Lung microvascular endothelial cell (primary cell): ENCODE measurements at regions not wholly inside any gene's neighbourhood (a gene's known extent, or its start where the extent isn't known, plus 50 kb on each side); places are given as distances from the start of the nearest gene placed in this dataset.
"Not testable (repeated sequence)": the region's sequence is repeated elsewhere in the genome, so short reads cannot be mapped to it uniquely, and the experiment has no call there.

Experiments used
- DNase-seq, 2 donors: peaks; one replicate each; pipeline versions ENCODE4 v3.0.0 to v3.0.0-alpha.2; 2010; ENCODE audit warnings: low read depth in 2 of 2

GRCh38 chr6:168826726-168827585, 386.0 kb downstream of the SMOC2 start:
- DNase-seq, result no peak

DNA sequence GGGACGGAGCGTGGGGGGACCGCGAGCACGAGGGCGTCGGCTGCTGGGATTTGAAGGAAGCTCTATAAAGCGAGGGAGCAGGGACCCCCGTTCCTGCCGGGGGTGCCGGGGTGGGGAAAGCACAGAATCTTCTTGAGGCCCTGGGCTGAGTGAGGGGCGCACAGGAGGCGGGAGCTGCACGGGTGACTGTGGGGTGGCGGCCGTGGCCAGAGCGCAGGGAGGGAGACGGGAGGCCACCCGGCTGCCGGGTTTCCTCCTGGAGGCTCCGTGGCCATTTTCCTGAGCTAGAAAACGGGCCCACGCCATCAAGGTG, 385.1 kb downstream of the SMOC2 start:
- DNase-seq, result no peak

DNA sequence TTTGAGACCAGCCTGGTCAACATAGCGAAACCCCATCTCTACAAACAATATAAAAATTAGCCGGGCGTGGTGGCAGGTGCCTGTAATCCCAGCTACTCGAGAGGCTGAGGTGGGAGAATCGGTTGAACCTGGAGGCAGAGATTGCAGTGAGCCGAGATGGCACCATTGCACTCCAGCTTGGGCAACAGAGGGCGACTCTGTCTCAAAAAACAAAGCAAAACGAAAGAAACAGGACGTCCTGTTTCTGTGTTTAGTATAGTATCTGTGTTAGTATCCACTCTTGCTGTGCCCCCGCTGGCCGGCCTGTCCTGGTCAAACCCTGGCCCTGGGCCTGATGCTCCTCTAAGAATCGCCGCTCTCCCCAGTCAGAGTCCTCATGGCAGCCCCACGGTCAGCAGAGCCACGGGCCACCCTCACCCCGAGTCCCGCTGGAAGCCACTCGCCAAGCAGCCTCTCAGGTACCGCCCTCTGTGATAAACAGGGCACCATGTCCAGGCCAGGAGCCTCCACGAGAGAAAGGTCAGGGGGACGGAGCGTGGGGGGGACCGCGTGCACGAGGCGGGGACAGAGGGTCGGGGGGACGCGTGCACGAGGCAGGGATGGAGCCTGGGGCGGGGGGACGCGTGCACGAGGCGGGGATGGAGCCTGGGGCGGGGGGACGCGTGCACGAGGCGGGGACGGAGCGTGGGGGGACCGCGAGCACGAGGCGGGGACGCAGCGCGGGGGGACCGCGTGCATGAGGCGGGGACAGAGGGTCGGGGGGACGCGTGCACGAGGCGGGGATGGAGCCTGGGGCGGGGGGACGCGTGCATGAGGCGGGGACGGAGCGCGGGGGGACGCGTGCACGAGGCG, 384.5 kb downstream of the SMOC2 start:
- no peak for DNase-seq

DNA sequence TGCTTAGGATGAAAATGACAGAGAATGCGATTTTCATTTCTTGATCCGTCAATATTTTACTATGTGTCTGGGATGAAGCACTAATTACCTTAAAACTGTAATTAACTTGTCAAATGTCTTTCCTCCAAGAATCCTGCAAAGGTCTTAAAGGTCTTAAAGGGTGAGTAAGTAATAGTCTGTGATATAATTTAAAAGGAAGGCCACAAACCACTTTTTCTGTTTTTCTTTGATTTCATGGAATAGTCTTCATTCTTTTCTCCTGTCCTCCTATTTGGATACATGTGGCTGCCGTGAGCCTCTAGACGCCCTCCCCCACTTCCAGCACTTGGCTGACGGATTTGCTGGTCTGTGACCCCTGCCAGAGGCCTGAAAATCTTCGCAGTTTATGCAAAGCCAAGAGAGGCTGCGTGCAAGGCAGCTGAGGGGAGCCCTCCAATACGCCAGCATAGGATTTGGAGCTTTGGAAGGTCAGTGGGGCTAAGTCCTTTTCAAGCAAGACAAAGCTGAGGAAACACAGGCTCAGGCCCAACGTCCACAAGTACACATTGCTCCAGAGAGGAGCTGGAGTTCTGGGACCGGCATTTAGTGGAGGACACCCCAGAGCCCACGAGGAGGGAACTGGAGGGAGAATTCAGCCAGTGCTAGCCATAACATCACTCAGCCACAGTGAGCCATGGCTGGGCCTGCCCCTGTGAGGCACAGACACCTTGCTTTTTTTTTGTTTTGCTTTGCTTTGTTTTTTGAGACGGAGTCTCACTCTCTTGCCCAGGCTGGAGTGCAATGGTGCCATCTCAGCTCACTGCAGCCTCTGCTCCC, 382.6 kb downstream of the SMOC2 start:
- no peak for DNase-seq

- DNase-seq, result no peak
Observed at GRCh38 chr6:168822376-168822775, 381.4 kb downstream of the SMOC2 start.

- DNase-seq, result no peak
Observed at GRCh38 chr6:168819546-168819945, 378.6 kb downstream of the SMOC2 start.

GRCh38 chr6:168817558-168818159, 376.7 kb downstream of the SMOC2 start:
- DNase-seq, result no peak

- DNase-seq, result no peak
Observed at GRCh38 chr6:168815229-168815628, 374.2 kb downstream of the SMOC2 start.

DNA sequence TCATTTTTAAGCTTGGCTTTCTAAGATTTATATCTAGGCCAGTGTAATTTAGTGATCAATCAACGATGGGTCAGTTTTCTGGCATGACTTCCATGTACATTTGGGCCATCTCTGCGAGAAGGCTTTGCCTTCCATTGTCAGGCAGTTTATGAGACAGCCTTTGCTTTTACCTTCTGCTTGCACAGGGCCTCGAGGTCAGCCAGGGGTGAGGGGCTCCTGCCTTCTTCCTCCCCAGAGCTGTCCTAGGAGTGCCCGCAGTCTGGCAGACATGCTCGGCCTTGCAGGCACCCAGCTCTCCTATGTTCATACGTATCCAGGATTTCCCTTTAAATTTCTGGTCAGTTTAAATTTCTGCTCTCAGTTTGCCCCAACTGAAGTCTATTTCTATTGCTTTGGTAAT, 367.2 kb downstream of the SMOC2 start:
- DNase-seq, result no peak

GRCh38 chr6:168804331-168804730, 363.3 kb downstream of the SMOC2 start:
- no peak for DNase-seq

GRCh38 chr6:168803874-168804273, 362.9 kb downstream of the SMOC2 start:
- no peak for DNase-seq

GRCh38 chr6:168799067-168799466, 358.1 kb downstream of the SMOC2 start:
- no peak for DNase-seq

DNA sequence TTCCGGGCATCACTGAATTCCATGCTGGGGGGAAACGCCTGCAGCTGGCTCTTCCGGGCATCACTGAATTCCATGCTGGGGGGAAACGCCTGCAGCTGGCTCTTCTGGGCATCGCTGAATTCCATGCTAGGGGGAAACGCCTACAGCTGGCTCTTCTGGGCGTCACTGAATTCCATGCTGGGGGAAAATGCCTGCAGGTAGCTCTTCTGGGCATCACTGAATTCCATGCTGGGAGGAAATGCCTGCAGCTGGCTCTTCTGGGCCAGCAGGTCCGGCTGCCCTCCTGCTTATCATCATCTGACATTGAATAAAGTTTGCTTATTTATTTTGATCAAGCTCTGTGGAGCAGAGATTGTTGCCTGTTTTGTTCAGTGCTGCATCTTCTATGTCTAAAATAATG, 355.1 kb downstream of the SMOC2 start:
- DNase-seq, result no peak

- not testable (repeated sequence) for DNase-seq
Observed at GRCh38 chr6:168795611-168796010, 354.6 kb downstream of the SMOC2 start.

DNA sequence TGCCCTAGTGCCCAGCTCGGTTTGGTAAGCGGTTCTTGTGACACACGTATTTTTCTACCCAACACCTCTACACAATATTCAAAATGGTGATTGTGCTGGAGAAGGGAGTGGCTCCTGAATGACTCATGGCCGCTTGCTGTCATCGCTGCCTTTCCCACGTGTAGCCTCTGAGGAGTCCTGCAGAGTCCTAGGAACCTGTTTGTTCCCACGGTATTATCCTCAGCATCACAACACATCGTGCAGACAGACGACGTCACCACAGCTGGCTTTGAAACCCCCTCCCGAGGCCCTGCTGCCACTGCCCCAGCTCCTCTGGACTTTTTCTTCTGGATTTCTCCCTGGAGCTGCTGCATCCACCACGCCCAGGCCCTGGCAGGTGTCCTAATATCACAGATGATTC, 353.5 kb downstream of the SMOC2 start:
- no peak for DNase-seq

DNA sequence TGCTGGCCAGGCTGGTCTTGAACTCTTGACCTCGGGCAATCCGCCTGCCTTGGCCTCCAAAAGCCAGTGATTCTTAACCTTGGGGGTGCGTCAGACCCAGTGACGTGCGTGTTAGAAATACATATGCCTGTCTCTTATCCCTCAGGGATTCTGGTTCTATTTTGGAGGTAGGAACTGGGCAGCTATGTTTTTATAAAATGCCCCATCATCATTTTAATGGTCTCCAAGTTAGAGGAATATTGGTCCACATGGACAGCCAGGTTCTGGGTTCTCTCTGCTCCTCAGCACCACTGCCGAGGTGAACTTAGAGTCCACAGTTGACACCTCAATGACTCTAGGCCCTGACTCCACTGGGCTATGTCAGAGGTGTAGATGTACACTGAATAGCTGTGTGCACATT, 352.7 kb downstream of the SMOC2 start:
- DNase-seq, result no peak

GRCh38 chr6:168791917-168792316, 350.9 kb downstream of the SMOC2 start:
- no peak for DNase-seq

GRCh38 chr6:168789699-168790098, 348.7 kb downstream of the SMOC2 start:
- no peak for DNase-seq

DNA sequence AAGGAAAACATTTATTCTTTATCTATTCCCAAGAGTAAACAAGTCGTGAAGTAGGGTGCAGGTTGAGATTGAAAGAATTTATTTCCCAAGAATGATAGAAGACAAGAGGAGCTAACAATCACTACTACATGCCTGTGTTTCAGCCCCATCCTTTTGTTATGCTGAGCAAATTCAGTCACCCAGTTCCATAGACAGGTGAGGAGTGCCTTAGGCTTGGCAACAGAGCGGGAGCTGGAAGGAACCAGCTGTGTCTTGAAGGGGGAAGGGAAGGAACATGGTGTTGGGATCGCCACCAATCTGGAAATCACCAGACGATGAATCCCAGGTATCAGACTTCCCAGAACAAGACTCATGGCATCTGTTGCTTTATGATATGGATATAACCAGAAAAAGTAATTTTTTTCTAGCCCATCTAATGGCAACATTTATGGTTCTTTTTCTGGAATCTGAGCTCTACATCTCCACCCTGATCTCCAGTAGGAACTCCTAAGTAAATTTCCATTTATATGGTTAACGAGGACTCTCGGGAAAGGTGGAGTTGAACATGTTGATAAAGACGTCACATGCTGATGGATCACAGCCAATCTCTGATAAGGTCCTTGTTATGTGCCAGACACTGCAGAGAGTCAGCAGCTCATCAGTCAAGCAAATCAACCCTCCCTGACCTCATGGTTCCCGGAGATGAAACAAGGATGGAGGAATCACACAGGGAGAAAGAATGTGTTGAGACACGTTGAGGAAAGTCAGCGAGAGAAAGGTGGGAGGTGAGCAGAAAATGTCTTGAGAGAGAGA, 344.9 kb downstream of the SMOC2 start:
- no peak for DNase-seq

DNA sequence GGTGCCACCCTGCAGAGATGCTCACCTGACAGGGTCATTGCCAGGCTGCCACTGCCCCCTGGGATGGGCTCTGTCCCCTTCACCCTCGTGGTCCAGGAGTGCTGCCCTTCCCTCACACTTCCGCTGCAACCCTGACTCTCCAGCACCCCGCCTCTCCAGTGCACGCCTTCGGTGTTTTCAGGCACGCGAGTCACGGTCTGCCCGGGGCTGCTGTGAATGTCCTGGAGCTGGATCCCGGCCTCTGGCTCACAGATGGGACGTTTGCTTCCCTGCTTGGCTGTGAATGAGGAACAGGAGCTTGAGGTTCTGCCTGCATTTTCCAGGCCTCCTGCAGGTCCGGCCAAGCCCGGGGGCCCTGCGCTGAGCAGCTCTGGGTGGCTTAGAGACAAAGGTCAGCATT, 343.4 kb downstream of the SMOC2 start:
- DNase-seq, result no peak

DNA sequence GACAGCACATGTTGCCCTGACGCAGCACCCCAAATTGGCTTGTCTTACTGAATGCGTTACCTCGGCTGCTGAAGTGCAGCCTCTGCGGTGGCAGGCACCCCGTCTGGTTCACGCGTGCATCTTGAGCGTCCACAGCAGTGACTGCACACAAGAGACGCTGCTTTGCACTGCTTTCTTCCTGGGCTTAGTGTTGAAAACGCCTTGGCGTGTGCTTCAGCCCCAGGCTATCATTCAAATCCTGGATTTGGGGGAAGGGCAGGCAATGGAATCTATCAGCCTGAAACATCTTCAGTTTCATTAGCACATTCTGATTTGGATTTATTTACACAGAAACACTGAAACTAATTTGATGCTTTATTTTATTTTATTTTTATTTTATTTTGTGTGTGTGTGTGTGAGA, 342.7 kb downstream of the SMOC2 start:
- DNase-seq, result no peak
